GM12878 (cell line): ENCODE measurements at regions not wholly inside any gene's neighbourhood (a gene's known extent, or its start where the extent isn't known, plus 50 kb on each side); places are given as distances from the start of the nearest gene placed in this dataset.

Experiments used
- ATAC-seq: fragments of 200-7000 bp; cut with Tn5 transposase; 3 replicates; pipeline ENCODE4 v1.9.1; 2020; ENCODE audit warnings: mild to moderate bottlenecking, moderate library complexity
- BruUV-seq: library from RNA; stranded (reverse); fragments of 400-500 nt; replicated peaks from 2 replicates; lab custom pipeline; 2021; lab: Mats Ljungman, UMichigan
- CTCF ChIA-PET: fragments of 300-600 bp; sonication (Branson Sonifier 250); formaldehyde crosslinking; extraction: SDS; loops from one replicate; lab custom pipeline; 2021; ENCODE audit warnings: inconsistent platforms; lab: Yijun Ruan, JAX
- POLR2A ChIA-PET: fragments of 350-600 bp; formaldehyde crosslinking; extraction: SDS; loops from one replicate; lab custom pipeline; 2021; ENCODE audit warnings: inconsistent platforms; lab: Charles Lee
- RAD21 ChIA-PET: fragments of 300-600 bp; sonication (Branson Sonifier 250); formaldehyde crosslinking; loops from one replicate; lab custom pipeline; 2023; ENCODE audit warnings: antibody characterized with exemption; ENCODE audit not compliant: unreplicated experiment; lab: Charles Lee
- SMC1A ChIA-PET: fragments of 300-600 bp; sonication (Branson Sonifier 250); formaldehyde crosslinking; loops from one replicate; lab custom pipeline; 2023; ENCODE audit not compliant: unreplicated experiment, uncharacterized antibody; lab: Charles Lee
- DNase-seq: peaks from one replicate; pipeline ENCODE4 v3.0.0-alpha.2; 2011; ENCODE audit warnings: low read depth, low spot score
- FAIRE-seq: peaks from 3 replicates; lab custom pipeline; 2011; peaks lifted over from hg19 to GRCh38; lab: Jason Lieb, UNC
- H2AFZ ChIP-seq: 2 replicates; pipeline ENCODE4 v1.6.0; 2011; ENCODE audit warnings: low read depth, low read length, control low read depth; ENCODE audit not compliant: control insufficient read depth
- H3K27ac ChIP-seq: 2 replicates; pipeline ENCODE4 v1.5.1; 2011; ENCODE audit warnings: control low read depth; ENCODE audit not compliant: control insufficient read depth, insufficient read depth
- H3K27me3 ChIP-seq, 2 experiments: replicated peaks in 1 of 2; 2 replicates each; pipeline versions ENCODE4 v1.6.0 to v1.6.1; 2011; ENCODE audit warnings: low read length in 1 of 2; ENCODE audit not compliant: control insufficient read depth in 2 of 2, insufficient read depth in 2 of 2
- H3K36me3 ChIP-seq, 2 experiments: 2 replicates each; pipeline ENCODE4 v1.5.1; 2011; ENCODE audit warnings: low read length in 1 of 2; ENCODE audit not compliant: control insufficient read depth in 2 of 2, insufficient read depth in 2 of 2
- H3K4me1 ChIP-seq: 2 replicates; pipeline ENCODE4 v1.6.1; 2011; ENCODE audit warnings: mild to moderate bottlenecking, low read length, moderate library complexity, mixed read lengths; ENCODE audit not compliant: control insufficient read depth, insufficient read depth
- H3K4me2 ChIP-seq: 2 replicates; pipeline ENCODE4 v1.6.0; 2011; ENCODE audit warnings: control low read depth; ENCODE audit not compliant: control insufficient read depth, insufficient read depth
- H3K4me3 ChIP-seq: fragments of 200-600 bp; sonication (generic); 2 replicates; pipeline ENCODE4 v1.5.1; 2016
- H3K79me2 ChIP-seq: 2 replicates; pipeline ENCODE4 v1.6.0; 2011; ENCODE audit warnings: low read length; ENCODE audit not compliant: control insufficient read depth, insufficient read depth
- H3K9ac ChIP-seq: 2 replicates; pipeline ENCODE4 v1.8.0; 2011; ENCODE audit warnings: low read length, control low read depth, mixed read lengths; ENCODE audit not compliant: control insufficient read depth, insufficient read depth
- H3K9me3 ChIP-seq: replicated peaks from 3 replicates; pipeline ENCODE4 v1.5.1; 2011; ENCODE audit warnings: mild to moderate bottlenecking, low read length; ENCODE audit not compliant: control insufficient read depth, insufficient read depth
- H4K20me1 ChIP-seq: 2 replicates; pipeline ENCODE4 v1.6.0; 2011; ENCODE audit not compliant: control insufficient read depth, insufficient read depth
- BCL11A ChIP-seq: IDR thresholded peaks from 2 replicates; pipeline ENCODE4 v1.6.1; 2011; ENCODE audit warnings: low read depth, low read length
- BRCA1 ChIP-seq: IDR thresholded peaks from 2 replicates; pipeline ENCODE4 v1.6.1; 2011; ENCODE audit warnings: low read depth, low read length, improper control_type of control experiment
- CBX5 ChIP-seq: sonication (generic); IDR thresholded peaks from 2 replicates; pipeline ENCODE4 v1.6.1; 2016; ENCODE audit warnings: low read depth, moderate library complexity, mild to moderate bottlenecking, inconsistent platforms
- DPF2 ChIP-seq: fragments of 450-650 bp; IDR thresholded peaks from 2 replicates; pipeline ENCODE4 v1.6.1; 2017; ENCODE audit warnings: mild to moderate bottlenecking
- SRF ChIP-seq, 2 experiments: IDR thresholded peaks; 2 replicates each; pipeline ENCODE4 v1.6.1; 2011; ENCODE audit warnings: low read depth in 2 of 2, low read length in 2 of 2, mild to moderate bottlenecking in 1 of 2, moderate library complexity in 1 of 2
- WGBS: methylation state at CpG from one replicate; pipeline ENCODE4 v1.1.6; 2016; ENCODE audit warnings: low lambda C conversion rate; ENCODE audit not compliant: insufficient replicate concordance, insufficient coverage; ENCODE audit errors: missing lambda C conversion rate; 5-methylcytosine and 5-hydroxymethylcytosine counted together
- in situ Hi-C: fragments of 300-500 bp; cut with MboI; formaldehyde crosslinking; loops from 9 replicates; pipeline ENCODE4 v1.14.3; 2018; ENCODE audit warnings: mixed read lengths
- intact Hi-C: fragments of 100-400 bp; cut with micrococcal nuclease; formaldehyde crosslinking; loops from one replicate; pipeline ENCODE4 v1.14.2; 2022; ENCODE audit not compliant: unreplicated experiment
- TF ChIP-seq, protein P1 (sequence below): IDR thresholded peaks from 2 replicates; pipeline ENCODE4 v1.6.1; 2012; ENCODE audit warnings: low read depth, low read length, improper control_type of control experiment
- TF ChIP-seq, protein P2 (sequence below): fragments of 450-650 bp; IDR thresholded peaks from 2 replicates; pipeline ENCODE4 v1.6.1; 2017; ENCODE audit warnings: low read depth, mild to moderate bottlenecking, moderate library complexity
- TF ChIP-seq, protein P3 (sequence below): fragments of 150-350 bp; IDR thresholded peaks from 2 replicates; pipeline ENCODE4 v1.6.1; 2014; ENCODE audit warnings: mild to moderate bottlenecking, low read depth, low read length

DNA sequence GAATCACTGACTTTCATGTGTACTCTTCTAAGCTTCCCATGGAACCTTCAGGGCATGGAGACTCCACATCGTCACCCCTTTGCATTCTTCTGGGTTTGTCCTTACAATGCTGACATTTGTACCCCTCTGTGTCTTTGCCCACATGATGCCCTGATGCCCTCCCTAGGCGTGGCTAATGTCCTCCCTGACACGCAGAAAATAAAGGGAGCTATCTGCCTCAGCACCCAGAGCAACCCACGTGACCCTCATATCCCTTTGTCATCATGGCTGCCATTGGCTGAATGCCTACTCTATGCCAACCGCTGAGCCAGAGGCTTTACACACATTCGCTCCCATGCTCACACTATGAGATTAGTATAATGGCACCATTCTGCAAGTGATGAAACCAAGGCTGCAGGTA is 86.4 kb upstream of the KLHL29 start:
- Histone ChIP-seq H3K9ac (no peak overlapping the region), H3K4me2 (no peak overlapping the region), H3K27me3 (peaks cover 0 to 6% of the 10 kb centered on the region in 2 experiments; a peak in 2 of 4 replicates), H3K4me3 (no peak overlapping the region), H4K20me1 (no peaks in the 10 kb centered on the region), H3K9me3 (no peaks in the 10 kb centered on the region), H3K36me3 (no peaks in the 10 kb centered on the region), H3K27ac (no peak overlapping the region), H2AFZ (no peak overlapping the region), H3K4me1 (no peaks in the 10 kb centered on the region), H3K79me2 (no peaks in the 10 kb centered on the region)
- WGBS, result 17% methylated on average over 6 of the region's 6 CpGs
- ChIA-PET CTCF (no interaction called here), RAD21 (no interaction called here), POLR2A (no interaction called here), SMC1A (no interaction called here)
- DNase-seq, result no peak
- intact Hi-C loops, result no loop called here
- TF ChIP-seq BCL11A, result no peak
- TF ChIP-seq, protein P1, sequence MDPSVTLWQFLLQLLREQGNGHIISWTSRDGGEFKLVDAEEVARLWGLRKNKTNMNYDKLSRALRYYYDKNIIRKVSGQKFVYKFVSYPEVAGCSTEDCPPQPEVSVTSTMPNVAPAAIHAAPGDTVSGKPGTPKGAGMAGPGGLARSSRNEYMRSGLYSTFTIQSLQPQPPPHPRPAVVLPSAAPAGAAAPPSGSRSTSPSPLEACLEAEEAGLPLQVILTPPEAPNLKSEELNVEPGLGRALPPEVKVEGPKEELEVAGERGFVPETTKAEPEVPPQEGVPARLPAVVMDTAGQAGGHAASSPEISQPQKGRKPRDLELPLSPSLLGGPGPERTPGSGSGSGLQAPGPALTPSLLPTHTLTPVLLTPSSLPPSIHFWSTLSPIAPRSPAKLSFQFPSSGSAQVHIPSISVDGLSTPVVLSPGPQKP, result no peak
- no peak for TF ChIP-seq DPF2
- TF ChIP-seq, protein P2, sequence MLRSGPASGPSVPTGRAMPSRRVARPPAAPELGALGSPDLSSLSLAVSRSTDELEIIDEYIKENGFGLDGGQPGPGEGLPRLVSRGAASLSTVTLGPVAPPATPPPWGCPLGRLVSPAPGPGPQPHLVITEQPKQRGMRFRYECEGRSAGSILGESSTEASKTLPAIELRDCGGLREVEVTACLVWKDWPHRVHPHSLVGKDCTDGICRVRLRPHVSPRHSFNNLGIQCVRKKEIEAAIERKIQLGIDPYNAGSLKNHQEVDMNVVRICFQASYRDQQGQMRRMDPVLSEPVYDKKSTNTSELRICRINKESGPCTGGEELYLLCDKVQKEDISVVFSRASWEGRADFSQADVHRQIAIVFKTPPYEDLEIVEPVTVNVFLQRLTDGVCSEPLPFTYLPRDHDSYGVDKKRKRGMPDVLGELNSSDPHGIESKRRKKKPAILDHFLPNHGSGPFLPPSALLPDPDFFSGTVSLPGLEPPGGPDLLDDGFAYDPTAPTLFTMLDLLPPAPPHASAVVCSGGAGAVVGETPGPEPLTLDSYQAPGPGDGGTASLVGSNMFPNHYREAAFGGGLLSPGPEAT, result no peak
- no peak for TF ChIP-seq SRF (IDR thresholded peaks at IDR 0.05; ENCODE audit: low read depth in 2 of 2, low read length in 2 of 2)
- TF ChIP-seq BRCA1, result no peak
- no peak for TF ChIP-seq CBX5
- TF ChIP-seq, protein P3, sequence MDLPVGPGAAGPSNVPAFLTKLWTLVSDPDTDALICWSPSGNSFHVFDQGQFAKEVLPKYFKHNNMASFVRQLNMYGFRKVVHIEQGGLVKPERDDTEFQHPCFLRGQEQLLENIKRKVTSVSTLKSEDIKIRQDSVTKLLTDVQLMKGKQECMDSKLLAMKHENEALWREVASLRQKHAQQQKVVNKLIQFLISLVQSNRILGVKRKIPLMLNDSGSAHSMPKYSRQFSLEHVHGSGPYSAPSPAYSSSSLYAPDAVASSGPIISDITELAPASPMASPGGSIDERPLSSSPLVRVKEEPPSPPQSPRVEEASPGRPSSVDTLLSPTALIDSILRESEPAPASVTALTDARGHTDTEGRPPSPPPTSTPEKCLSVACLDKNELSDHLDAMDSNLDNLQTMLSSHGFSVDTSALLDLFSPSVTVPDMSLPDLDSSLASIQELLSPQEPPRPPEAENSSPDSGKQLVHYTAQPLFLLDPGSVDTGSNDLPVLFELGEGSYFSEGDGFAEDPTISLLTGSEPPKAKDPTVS, result no peak
- no peak for ATAC-seq
- no peak for FAIRE-seq
- BruUV-seq, result no TSS peak
- in situ Hi-C loops, result no loop called here
